ENCODE measurements at regions not wholly inside any gene's neighbourhood (a gene's known extent, or its start where the extent isn't known, plus 50 kb on each side); places are given as distances from the start of the nearest gene placed in this dataset.
"Not testable (repeated sequence)": the region's sequence is repeated elsewhere in the genome, so short reads cannot be mapped to it uniquely, and the experiment has no call there.

DNA sequence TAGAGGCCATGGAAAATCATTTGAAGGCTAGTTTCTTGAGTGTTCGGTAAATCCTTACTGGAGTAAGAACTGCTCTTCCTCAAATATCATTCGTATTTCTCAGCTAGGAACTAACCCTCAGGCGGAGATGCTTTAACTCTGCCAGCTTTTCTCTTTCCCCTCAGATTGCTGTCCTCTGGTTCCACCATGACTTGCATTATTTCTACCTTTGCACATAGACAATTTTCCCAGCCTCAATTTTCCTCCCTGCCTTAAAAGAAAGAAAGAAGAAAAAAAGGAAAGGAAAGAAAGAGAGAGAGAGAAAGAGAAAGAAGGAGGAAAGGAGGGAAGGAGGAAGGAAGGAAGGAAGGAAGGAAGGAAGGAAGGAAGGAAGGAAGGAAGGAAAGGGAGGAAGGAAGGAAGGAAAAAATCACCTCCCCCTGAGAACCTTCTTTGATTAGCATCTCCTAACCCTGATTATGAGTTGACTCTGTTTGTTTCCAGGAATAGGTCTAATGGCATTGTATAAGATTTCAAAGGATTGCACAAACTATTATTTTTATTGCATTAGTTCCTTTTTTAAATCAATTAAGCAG is 123.3 kb upstream of the FAM204A start:
- no peak for DNase-seq (ENCODE audit: low spot score)

DNA sequence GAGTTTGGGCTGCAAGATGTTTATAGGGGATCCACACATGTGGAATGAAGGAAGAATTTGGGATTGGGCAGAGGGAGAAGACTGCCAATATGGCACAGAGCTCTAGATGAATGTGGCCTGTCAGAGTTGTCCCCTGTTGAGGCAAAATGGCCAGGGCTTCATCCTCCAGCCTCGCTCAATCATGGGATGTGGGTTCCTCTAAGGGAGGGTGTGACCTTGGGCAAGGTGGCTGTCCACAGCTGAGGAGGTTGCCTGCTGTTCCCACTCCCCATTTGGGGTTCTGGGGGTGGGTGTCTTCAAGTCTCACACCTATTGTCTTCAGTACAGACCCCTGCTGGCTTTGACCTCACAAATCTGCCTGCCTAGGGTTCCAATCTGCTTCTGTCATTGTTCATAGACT is 121.6 kb upstream of the FAM204A start:
- no peak for DNase-seq (ENCODE audit: low spot score)

DNA sequence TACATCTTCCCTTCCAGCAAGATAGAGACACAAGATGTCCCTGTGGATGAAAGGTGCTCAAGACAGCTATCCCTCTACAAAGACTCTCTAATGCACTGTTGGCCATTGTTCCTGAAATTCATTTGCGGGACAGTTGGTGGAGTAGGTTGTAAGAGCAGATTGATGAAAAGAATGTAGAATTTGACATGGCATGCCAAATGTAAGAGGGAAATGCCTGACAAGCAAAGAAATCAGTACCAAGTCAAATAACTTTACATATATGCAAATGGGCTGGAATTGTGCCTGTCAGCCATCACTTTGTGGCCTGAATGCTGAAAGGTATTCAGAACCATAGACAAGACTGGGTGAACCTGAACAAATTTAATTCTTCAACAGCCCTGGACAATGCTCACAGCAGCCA is 120.3 kb upstream of the FAM204A start:
- DNase-seq (ENCODE audit: low spot score) = no peak

DNA sequence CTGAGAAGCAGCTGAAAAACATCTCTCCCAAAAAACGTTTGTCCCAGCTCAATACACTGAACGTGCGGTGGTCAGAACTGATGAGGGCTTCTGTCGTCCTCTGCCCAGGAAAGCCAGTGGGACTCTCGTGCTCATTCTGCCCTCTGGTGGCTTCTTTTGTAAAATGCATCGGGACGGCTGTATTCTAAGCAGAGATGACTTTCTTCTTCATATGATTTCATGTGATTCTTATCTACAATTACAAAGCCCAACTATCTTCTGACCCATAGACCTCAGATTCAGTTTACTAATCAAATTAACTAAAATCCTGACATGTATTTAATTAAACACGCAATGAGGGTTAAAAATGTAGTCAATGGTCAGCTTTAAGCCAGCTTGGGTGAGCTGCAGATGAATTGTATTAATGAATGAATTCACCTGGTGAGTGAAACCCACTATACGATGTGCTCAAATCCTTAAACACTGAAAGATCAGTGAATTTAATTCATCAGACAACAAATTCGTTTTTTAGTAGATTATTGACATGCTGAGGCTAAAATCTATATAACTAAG is 117.6 kb upstream of the FAM204A start:
- DNase-seq (ENCODE audit: low spot score) = peak; percentile 62

DNA sequence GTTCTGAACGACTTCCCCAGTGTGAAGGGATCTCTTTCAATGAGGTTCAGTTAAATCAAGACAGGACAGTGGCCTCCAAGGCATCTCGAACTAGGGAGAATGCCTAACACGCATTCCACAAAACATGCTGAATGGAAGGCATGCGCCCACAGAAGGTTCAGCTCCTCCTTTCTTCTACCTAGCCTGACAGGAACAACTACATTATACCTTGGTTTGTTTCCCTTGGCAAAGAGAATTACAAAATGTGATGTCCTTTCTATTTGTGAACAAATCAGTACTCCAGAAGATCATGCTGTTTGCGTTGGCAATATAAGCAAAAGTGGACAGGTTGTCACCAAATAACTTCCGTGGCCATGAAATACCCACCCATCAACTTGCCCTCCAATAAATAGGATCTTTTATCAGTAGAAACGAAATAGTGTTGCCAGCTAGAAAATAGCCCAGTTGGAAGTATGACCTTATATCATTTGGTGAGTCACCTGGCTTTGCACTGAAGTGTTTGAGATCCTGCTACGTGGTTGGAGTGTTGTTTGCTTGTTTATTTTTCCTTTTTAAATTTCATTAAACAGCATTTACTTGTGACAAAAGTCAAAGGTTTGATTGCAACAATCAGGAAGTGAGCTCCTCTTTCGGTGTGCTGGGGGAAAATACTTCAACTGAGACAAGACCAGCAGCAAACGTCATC is 117.0 kb upstream of the FAM204A start:
- no peak for DNase-seq (ENCODE audit: low spot score)

DNA sequence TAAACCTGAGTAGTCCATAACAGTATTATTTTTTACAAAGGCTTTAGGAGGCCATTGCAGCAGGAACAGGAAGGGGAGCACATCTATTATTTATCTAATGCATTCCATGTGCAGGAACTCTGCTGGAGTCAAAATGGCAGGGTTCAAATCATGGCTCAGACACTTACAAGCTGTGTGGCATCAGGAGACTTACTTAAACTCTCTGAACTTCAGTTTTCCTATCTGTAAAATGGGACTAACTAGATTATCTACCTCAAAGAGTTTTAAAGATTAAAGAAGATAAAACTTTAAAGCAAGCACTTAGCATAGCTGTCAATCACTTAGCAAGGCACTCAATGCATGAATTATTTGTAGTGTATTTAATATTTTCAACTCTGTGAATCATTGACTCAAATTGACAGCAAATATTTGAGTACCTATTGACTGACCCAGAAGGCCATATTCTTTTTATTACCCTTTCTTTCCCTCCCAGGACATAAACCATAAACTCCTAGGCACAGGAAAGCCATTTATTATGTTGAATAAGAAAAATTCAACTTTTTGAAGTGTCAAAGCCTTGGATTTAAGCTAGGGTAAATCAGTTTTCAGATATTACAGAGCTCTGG is 115.8 kb upstream of the FAM204A start:
- no peak for DNase-seq (ENCODE audit: low spot score)

DNA sequence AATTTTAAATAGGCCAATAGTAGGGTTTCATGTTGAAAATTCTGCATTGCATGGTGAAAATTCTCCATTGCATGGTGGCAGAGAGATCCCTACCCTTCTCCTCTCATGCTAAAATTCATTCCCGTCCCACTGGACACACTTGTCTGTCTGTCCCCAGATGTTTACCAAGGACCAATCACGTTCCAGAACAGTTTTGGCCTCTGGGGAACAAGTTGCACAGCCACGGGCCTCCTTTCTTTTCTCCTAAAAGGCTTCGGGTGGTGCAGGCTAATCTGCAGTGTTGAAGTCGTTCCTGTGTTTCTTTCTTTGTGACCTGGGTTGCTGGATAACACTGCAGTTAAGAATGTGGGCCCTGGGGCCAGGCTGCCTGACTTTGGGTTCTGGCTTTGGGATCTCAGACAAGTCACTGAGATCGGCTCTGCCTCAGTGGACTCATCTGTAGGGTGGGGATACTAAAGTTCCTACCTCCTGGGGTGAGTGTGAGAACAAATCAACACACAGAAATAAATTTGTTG is 113.1 kb upstream of the FAM204A start:
- no peak for DNase-seq (ENCODE audit: low spot score)

DNA sequence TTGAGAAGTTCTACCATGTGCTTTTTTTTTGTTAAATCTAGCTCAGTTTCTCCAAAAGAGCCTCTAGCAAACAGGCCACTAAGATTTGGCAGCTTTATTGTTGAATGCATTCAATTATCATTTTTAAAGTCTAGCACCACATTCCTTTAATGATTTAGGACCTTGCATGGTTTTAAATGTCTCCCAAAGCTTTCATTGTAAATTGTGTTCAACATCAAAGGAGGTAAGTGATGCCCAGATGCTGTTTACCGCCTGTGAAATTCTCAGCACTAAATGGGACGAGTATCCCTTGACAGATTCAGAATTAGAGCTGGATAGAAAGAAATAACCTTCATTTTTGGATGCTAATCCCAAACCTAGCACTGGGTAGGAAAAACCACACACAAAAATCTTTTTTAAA is 112.1 kb upstream of the FAM204A start:
- DNase-seq (ENCODE audit: low spot score) = no peak

DNA sequence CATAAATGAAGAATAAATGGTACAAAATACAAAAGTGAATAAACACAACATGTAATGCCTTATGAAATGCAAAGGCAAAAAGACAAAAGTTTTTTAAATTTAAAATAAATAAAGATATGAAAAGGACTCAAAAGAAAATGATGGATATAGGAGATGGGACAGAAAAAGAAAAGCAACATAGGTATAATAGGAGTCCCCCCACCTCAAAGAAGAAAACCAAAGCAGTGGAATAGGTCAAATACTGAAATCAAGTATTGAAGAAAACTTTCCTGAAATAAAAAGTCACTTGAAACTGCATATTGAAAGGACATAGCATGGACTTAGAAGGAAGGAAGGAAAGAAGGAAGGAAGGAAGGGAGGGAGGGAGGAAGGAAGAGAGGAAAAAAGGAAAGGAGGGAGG is 110.0 kb upstream of the FAM204A start:
- DNase-seq (ENCODE audit: low spot score) = no peak

DNA sequence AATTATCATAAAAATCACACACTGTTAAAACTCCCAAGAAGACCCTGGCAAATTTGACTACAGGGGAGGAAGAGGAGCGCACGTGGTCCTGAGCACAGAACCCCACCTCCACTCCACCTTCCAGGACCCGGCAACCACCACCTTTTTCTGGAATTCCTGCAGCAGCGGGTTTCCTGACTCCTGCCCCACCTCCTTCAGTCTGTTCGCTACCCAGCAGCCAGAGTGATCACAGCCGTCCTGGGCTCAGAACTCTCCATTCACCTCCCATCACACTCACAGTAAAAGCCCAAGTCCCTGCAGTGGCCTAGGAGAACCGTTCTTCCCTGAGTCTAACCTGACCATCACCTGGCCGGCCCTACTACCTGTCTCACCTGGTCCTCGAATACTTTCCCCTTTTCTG is 107.4 kb upstream of the FAM204A start:
- no peak for DNase-seq (ENCODE audit: low spot score)

DNA sequence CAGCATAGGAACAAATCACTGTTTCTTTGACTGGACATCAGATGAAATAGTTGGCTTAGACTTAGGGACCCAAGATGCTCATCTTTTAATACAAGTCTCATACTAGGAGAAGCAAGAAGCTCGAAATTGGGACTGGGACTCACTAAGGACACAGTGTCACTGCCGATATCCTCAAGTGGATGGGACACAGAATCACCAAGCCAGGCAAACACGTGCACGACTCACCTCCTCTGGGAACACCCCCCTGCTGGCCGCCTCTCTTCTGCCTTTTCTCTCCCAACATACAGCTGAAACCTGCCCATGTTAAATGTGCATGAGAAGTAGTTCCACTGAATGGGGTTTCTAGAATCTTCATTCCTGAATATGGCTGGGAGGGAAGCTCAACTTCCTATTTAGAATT is 106.6 kb upstream of the FAM204A start:
- DNase-seq (ENCODE audit: low spot score) = no peak

DNA sequence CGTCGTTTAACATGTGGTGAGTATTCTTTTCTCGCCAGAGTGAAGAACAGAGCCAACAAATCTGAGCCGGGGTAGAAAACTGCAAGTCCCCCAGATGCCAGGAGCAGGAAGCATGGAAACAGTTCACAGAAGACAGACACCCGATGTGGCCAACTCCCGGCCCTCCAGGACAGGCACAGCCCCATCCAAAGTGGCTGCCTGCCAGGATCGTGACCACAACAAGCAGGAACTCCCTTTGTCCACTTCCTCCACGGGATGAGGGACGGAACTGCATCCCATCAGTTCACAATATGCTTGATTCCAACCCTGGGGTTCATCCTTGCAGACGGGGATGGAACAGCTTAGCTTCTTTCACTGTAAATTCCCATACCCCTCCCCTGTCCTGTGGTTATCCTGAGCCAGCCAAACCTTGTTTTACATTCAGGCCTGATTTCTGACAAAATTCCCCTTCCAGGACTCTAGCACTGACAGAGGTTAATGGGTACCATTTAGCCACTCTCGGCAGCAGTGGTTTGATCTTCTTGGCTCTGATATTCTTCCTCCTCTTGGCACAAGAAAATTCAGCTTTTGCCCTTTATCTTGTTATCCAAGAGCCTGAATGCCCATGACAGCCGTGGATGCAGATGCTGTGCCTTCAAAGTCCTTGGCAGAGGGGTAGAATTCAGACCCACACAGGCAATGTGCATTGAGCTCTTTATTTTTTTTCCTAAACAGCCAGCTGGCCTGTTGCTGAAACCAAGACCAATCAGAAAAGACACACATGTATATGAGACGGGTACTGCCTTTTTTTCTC is 105.5 kb upstream of the FAM204A start:
- no peak for DNase-seq (ENCODE audit: low spot score)

DNA sequence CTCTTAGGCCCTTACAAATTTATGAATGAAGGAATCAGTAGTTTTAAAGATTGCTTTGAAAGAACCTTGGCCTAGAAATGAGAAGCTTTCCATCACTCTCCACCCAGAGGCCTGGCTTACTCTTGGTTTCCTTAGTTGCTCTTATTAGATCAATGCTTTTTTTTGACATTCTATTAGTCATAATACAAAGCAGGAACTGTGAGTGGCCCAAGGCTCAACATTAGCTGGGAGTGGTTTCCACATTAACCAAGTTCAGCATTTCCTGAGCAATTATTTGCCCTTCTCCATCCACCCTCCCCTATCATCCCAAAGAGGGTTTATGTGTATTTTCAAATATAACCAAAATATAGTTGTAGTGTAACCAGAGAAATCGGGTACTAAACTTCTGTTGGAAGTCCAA is 103.4 kb upstream of the FAM204A start:
- no peak for DNase-seq (ENCODE audit: low spot score)

DNA sequence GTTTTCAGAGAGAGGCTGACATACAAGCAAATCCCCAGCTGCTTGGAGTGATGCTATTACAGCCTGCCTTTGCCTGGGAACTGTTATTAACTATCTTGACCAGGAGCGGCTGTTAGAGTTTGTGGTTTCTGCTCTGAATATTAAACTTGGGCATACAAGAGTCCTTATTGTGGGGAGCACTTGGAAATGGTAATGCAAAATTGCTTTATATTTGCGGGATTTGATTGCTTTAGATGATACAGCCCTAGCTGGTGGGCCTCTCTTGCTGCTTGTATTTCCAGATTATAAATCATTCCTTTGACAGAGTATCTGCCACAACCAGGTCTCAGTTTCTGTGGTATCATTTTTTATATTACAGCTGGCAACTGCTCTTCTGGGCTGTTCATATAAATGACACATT is 101.9 kb upstream of the FAM204A start:
- DNase-seq (ENCODE audit: low spot score) = no peak

DNA sequence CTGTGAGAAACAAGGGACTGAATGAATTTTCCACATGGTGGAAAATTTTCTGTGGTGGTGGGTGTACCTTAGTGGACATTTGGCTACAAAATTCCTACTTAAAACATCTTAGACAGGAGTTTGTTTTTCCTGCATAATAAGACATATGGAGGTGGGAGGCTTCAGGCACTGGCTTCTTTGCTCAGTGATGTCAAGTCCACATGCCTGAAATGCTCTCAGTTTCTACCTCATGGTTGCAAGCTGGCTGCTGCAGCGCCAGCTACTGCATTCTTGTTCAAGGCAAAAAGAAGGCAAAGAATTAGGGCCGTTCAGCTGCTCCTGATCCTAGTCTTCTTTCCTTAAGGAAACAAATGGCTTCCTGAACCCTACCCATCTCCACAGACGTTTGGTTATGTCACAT is 99.9 kb upstream of the FAM204A start:
- DNase-seq (ENCODE audit: low spot score) = no peak

DNA sequence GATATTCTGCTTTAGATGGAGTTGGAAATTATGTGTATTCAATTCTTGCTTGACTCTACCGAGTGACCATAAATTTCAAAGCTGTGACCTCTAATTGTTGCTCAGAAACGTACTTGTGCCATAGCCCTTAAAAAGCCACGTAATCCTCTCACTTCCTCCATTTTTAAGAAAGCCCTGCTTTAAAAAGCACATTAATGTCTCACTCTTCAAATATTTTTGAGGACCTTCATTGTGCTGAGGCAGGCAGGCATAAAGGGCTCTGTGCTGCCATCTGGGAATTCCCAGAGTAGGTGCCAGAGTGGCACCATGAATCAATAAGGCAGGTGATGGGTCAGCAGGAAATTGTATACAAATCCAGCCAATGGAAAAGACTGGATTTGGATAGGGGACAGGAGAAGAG is 97.7 kb upstream of the FAM204A start:
- no peak for DNase-seq (ENCODE audit: low spot score)

DNA sequence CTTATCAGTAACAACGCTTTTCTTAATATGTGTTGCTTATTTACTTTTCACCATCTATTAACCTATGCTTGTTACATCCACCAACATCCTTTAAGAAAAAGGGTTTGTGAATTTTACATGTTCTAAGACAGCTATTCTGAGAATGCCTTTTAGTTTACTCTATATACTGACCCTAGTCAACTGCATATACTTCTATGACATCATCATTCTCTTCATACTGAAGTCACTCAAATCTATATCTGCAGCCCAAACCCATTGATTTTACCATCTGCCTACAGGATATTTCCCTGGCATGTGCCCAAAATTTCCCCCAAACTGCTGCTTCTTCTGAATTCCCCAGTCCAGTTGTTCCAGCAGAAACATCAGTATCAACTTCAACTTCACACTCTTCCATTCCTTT is 94.6 kb upstream of the FAM204A start:
- DNase-seq (ENCODE audit: low spot score) = no peak

DNA sequence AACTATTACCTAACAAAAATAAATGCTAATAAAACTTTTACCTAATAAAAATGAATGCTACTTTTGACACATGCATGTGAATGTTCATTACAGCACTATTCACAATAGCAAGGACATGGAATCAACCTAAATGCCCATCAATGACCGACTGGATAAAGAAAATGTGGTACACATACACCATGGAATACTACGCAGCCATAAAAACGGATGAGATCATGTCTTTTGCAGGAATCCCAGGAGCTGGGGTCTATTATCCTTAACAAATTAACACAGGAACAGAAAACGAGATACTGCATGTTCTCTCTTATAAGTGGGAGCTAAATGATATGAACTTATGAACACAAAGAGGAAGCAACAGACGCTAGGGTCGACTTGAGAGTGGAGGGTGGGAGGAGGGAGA is 88.1 kb upstream of the FAM204A start:
- no peak for DNase-seq (ENCODE audit: low spot score)

DNA sequence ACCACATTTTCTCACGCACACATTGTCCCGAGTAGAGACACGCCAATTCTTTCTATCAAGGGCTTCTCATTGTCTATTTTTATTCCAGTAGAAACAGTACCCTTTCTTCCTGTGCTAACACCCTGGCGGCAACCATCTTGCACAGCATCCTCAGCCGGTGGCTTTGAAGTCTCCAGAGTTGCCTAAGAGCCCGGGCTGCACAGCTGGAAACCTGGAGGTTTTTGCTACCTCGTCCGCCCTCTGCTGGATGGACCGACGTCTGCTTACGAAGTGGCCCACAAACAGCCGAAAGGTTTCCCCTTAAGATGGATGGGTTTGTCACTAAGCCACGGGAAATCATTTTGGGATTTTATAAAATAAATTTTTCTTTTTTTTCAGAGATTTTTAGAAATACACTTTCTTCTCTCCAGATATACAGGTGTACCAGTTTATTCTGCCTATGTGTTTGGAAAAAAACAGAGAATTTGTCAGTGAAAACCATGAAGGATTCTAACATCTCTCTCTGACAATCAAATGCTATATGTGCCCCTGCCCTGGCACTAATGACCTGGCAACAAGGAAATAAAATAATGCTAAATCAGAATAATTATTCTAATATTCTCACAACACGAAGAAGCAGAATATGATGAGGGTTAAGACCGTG is 81.8 kb upstream of the FAM204A start:
- DNase-seq (ENCODE audit: low spot score) = peak; percentile 86

DNA sequence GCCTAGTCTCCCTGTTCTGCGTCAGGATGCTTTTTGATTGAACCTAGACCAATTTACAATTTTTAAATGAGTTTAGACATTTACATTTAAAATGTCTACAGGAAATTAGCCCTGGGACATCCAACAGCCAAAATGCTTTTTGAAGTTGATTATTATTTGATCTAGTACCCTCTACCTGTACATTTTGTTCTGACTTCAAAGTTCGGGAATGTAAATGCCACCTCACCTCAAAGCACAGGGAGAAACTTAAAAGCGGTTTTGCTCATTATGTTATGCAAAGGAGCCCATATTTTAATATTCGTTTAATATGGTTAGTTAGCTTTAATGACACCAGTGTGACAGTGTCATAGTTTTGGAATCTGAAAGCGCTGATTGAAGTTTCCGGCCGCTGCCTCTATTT is 80.1 kb upstream of the FAM204A start:
- no peak for DNase-seq (ENCODE audit: low spot score)

DNA sequence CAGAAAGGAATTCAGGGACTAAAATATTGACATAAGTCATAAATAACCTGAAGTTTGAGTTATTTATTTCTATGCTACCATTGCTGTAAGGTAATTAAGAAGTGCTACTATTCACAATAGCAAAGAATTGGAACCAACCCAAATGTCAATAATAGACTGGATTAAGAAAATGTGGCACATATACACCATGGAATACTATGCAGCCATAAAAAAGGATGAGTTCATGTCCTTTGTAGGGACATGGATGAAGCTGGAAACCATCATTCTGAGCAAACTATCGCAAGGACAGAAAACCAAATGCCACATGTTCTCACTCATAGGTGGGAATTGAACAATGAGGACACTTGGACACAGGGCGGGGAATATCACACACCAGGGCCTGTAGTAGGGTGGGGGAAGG is 77.9 kb upstream of the FAM204A start:
- not testable (repeated sequence) for DNase-seq (ENCODE audit: low spot score)

DNA sequence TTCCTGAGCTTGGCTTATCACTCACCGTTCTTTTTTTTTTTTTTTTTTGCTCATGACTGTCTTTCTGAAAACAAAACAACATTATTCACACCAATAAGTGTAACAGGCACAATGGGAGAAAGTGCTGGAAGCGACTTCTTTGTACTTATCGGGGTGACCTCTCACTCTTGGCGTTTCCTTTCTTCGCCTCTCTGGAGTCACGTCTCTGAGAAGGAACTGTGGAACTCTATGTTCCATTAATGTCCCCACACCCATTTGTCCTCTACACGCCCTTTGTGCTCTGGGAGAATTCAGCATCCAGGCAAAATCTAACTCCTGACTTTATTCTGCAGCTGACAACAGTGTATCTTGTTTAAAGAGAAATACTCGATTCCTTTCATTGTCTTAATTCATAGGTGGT is 70.8 kb upstream of the FAM204A start:
- no peak for DNase-seq (ENCODE audit: low spot score)
